Neural cell (in vitro differentiated cells): ENCODE measurements at regions not wholly inside any gene's neighbourhood (a gene's known extent, or its start where the extent isn't known, plus 50 kb on each side); places are given as distances from the start of the nearest gene placed in this dataset.

Source experiments
- EP300 ChIP-seq: fragments of 450-650 bp; conservative IDR thresholded peaks from 2 replicates; pipeline ENCODE4 v1.6.1; 2014; ENCODE audit warnings: antibody characterized with exemption, mild to moderate bottlenecking, moderate library complexity; ENCODE audit not compliant: poor library complexity, severe bottlenecking
- EZH2 ChIP-seq: fragments of 200-600, 300-800 bp; shearing (Covaris generic), sonication (generic); IDR thresholded peaks from 2 replicates; pipeline ENCODE4 v1.6.1; 2014; ENCODE audit warnings: antibody characterized with exemption, low read length, borderline replicate concordance, mild to moderate bottlenecking; ENCODE audit not compliant: insufficient read depth, poor library complexity, severe bottlenecking
- POLR2AphosphoS5 ChIP-seq: IDR thresholded peaks from 2 replicates; pipeline ENCODE4 v1.6.1; 2012
- TAF1 ChIP-seq: IDR thresholded peaks from 2 replicates; pipeline ENCODE4 v1.6.1; 2012; ENCODE audit warnings: low read depth
- TF ChIP-seq, protein P1 (sequence below): fragments of 450-650 bp; IDR thresholded peaks from 2 replicates; pipeline ENCODE4 v1.5.1; 2014; ENCODE audit warnings: antibody characterized with exemption, mild to moderate bottlenecking, moderate library complexity; ENCODE audit not compliant: poor library complexity, severe bottlenecking
- TF ChIP-seq, protein P2 (sequence below): IDR thresholded peaks from 2 replicates; pipeline ENCODE4 v1.6.1; 2012; ENCODE audit warnings: borderline replicate concordance

GRCh38 chr21:28714777-28715464 lies 277.8 kb downstream of the LTN1 start:
- TF ChIP-seq, protein P1, sequence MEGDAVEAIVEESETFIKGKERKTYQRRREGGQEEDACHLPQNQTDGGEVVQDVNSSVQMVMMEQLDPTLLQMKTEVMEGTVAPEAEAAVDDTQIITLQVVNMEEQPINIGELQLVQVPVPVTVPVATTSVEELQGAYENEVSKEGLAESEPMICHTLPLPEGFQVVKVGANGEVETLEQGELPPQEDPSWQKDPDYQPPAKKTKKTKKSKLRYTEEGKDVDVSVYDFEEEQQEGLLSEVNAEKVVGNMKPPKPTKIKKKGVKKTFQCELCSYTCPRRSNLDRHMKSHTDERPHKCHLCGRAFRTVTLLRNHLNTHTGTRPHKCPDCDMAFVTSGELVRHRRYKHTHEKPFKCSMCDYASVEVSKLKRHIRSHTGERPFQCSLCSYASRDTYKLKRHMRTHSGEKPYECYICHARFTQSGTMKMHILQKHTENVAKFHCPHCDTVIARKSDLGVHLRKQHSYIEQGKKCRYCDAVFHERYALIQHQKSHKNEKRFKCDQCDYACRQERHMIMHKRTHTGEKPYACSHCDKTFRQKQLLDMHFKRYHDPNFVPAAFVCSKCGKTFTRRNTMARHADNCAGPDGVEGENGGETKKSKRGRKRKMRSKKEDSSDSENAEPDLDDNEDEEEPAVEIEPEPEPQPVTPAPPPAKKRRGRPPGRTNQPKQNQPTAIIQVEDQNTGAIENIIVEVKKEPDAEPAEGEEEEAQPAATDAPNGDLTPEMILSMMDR: no peak
- TF ChIP-seq, protein P2, sequence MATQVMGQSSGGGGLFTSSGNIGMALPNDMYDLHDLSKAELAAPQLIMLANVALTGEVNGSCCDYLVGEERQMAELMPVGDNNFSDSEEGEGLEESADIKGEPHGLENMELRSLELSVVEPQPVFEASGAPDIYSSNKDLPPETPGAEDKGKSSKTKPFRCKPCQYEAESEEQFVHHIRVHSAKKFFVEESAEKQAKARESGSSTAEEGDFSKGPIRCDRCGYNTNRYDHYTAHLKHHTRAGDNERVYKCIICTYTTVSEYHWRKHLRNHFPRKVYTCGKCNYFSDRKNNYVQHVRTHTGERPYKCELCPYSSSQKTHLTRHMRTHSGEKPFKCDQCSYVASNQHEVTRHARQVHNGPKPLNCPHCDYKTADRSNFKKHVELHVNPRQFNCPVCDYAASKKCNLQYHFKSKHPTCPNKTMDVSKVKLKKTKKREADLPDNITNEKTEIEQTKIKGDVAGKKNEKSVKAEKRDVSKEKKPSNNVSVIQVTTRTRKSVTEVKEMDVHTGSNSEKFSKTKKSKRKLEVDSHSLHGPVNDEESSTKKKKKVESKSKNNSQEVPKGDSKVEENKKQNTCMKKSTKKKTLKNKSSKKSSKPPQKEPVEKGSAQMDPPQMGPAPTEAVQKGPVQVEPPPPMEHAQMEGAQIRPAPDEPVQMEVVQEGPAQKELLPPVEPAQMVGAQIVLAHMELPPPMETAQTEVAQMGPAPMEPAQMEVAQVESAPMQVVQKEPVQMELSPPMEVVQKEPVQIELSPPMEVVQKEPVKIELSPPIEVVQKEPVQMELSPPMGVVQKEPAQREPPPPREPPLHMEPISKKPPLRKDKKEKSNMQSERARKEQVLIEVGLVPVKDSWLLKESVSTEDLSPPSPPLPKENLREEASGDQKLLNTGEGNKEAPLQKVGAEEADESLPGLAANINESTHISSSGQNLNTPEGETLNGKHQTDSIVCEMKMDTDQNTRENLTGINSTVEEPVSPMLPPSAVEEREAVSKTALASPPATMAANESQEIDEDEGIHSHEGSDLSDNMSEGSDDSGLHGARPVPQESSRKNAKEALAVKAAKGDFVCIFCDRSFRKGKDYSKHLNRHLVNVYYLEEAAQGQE: no peak
- no peak for TF ChIP-seq EZH2
- no peak for TF ChIP-seq POLR2AphosphoS5
- TF ChIP-seq TAF1: no peak
- TF ChIP-seq EP300: no peak
